GM12875 (cell line): ENCODE measurements at regions not wholly inside any gene's neighbourhood (a gene's known extent, or its start where the extent isn't known, plus 50 kb on each side); places are given as distances from the start of the nearest gene placed in this dataset.

Experiments used
- H3K4me3 ChIP-seq: one replicate; pipeline ENCODE4 v1.5.1; 2011; ENCODE audit warnings: low read depth, low read length, control low read depth
- TF ChIP-seq, protein P1 (sequence below): IDR thresholded peaks from 2 replicates; pipeline ENCODE4 v1.5.1; 2011; ENCODE audit warnings: low read depth, mild to moderate bottlenecking, control low read depth, inconsistent platforms, low read length, moderate library complexity, borderline replicate concordance; ENCODE audit not compliant: insufficient read depth

GRCh38 chr3:28590860-28591259 is 242.2 kb upstream of the AZI2 start:
- TF ChIP-seq, protein P1, sequence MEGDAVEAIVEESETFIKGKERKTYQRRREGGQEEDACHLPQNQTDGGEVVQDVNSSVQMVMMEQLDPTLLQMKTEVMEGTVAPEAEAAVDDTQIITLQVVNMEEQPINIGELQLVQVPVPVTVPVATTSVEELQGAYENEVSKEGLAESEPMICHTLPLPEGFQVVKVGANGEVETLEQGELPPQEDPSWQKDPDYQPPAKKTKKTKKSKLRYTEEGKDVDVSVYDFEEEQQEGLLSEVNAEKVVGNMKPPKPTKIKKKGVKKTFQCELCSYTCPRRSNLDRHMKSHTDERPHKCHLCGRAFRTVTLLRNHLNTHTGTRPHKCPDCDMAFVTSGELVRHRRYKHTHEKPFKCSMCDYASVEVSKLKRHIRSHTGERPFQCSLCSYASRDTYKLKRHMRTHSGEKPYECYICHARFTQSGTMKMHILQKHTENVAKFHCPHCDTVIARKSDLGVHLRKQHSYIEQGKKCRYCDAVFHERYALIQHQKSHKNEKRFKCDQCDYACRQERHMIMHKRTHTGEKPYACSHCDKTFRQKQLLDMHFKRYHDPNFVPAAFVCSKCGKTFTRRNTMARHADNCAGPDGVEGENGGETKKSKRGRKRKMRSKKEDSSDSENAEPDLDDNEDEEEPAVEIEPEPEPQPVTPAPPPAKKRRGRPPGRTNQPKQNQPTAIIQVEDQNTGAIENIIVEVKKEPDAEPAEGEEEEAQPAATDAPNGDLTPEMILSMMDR = no peak
- H3K4me3 ChIP-seq = no peak overlapping the region

GRCh38 chr3:28595372-28595771 is 246.7 kb upstream of the AZI2 start:
- no peak overlapping the region for H3K4me3 ChIP-seq
- TF ChIP-seq, protein P1 = no peak

DNA sequence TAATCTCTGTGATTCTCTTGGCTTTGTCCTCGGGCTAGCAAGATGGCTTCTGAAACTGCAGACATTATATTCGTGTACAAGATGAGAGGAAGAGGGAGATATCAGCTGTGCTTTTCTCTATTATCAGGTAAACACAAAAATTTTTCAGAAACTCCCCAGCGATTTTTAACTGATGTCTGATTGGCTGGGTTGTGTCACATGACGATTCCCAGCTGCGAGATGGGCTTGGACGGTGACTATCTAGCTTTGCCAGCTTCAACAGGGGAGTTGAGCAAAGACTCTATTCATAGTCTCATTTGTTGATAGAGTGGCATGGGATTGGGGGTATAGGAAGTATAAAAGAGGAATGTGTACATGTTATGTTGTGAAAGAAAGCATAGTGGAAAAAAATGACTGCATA is 248.8 kb upstream of the AZI2 start:
- TF ChIP-seq, protein P1 = no peak
- H3K4me3 ChIP-seq = no peak overlapping the region

DNA sequence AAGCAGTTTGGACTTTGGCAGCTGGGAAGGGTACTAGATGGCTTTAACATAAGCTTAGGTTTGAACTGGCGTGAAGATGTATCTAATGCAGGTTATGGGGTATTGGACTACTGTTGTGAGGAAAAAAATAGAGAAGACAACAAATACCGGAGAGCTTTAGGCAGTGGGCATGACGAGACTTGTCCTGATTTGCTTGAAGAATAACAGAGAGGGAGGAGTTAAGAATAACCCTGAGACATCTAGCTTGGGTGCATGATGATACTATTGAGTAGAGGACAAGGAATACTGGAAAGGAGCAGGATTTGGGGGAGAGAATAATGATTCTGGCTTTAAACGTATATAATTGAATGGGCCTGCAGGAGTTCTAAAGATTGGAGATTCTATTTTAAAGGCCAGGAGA is 249.5 kb upstream of the AZI2 start:
- no peak overlapping the region for H3K4me3 ChIP-seq
- TF ChIP-seq, protein P1 = no peak

DNA sequence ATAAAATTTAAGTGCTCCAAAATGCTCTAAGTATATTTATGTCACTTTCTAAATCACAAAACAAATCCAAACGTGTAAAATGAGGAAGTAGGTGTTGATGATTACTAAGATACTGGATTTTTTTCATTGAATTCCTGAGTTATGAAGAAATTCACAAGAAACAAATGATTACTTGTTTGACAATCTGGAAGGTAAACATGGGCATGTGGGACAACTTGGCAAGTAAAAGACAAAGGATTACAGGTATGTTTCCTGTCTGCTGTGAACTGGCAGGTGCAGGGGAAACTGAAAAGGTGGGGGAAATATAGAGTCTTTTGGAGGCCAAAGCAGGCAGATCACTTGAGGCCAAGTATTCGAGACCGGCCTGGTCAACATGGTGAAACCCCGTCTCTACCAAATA is 252.7 kb upstream of the AZI2 start:
- H3K4me3 ChIP-seq = no peak overlapping the region
- TF ChIP-seq, protein P1 = no peak

- TF ChIP-seq, protein P1 = no peak
- H3K4me3 ChIP-seq = no peak overlapping the region
These were observed 257.7 kb upstream of the AZI2 start for GRCh38 chr3:28606283-28606682.

DNA sequence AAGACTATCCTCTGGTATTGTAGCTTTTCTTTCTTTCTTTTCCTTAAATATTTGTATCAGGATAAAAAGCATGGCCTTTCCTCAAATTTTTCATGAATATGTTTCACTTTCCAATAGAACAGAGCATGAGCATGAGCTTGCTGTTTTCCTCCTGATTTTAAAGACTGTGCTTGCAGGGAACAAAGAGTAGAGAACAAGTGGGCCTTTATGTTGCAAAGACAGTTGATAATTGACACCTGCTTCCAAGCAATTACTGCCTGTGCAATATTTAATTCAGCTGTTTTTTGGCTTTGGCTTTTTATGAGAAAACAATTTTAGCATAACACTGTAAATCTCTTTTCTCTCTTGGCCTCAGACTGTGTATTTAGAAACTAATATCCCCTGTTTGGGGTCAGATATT is 263.6 kb upstream of the AZI2 start:
- no peak overlapping the region for H3K4me3 ChIP-seq
- TF ChIP-seq, protein P1 = no peak
